Ishikawa (cell line): ENCODE measurements at regions not wholly inside any gene's neighbourhood (a gene's known extent, or its start where the extent isn't known, plus 50 kb on each side); places are given as distances from the start of the nearest gene placed in this dataset.

Experiments
- CEBPB ChIP-seq: IDR thresholded peaks from 2 replicates; pipeline ENCODE4 v1.6.1; 2012
- CREB1 ChIP-seq: IDR thresholded peaks from 2 replicates; pipeline ENCODE4 v1.6.1; 2012; ENCODE audit warnings: low read depth
- EGR1 ChIP-seq: IDR thresholded peaks from 2 replicates; pipeline ENCODE4 v1.6.1; 2012
- EP300 ChIP-seq: IDR thresholded peaks from 2 replicates; pipeline ENCODE4 v1.6.1; 2012; ENCODE audit warnings: borderline replicate concordance
- MAX ChIP-seq: IDR thresholded peaks from 2 replicates; pipeline ENCODE4 v1.6.1; 2012
- RAD21 ChIP-seq: IDR thresholded peaks from 2 replicates; pipeline ENCODE4 v1.6.1; 2012; ENCODE audit warnings: low read depth
- REST ChIP-seq: IDR thresholded peaks from 2 replicates; pipeline ENCODE4 v1.6.1; 2012; ENCODE audit warnings: low read depth, mild to moderate bottlenecking
- TAF1 ChIP-seq: IDR thresholded peaks from 2 replicates; pipeline ENCODE4 v1.6.1; 2012; ENCODE audit warnings: low read depth, mild to moderate bottlenecking
- TEAD4 ChIP-seq: IDR thresholded peaks from 2 replicates; pipeline ENCODE4 v1.6.1; 2012
- YY1 ChIP-seq: IDR thresholded peaks from 2 replicates; pipeline ENCODE4 v1.6.1; 2012; ENCODE audit warnings: low read depth
- TF ChIP-seq, protein P1 (sequence below): IDR thresholded peaks from 2 replicates; pipeline ENCODE4 v1.6.1; 2012

DNA sequence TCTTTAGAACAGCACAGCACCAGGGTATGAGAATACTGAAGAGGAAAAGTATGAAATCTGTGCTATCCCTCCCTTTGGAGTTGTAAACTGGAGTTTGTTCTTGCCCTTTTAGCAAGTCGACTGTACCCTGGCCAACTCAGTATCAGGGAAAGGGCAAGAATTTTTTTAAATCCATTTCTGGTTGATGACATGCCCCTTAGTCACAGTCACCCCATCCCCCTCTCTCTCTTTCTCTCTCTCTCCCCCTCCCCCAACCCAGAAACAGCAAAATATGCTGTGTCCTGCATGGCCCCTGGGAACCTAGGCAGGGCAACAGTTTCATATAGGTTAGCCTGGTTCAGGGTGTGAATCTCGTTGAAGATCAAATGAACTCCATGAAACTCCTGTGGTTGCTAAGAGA, 177.7 kb upstream of the ADO start:
- no peak for TF ChIP-seq EGR1
- TF ChIP-seq REST: no peak
- TF ChIP-seq EP300: no peak
- no peak for TF ChIP-seq TAF1
- TF ChIP-seq YY1: no peak
- TF ChIP-seq CREB1: no peak
- no peak for TF ChIP-seq CEBPB
- no peak for TF ChIP-seq TEAD4
- no peak for TF ChIP-seq RAD21
- TF ChIP-seq MAX: no peak
- TF ChIP-seq, protein P1, sequence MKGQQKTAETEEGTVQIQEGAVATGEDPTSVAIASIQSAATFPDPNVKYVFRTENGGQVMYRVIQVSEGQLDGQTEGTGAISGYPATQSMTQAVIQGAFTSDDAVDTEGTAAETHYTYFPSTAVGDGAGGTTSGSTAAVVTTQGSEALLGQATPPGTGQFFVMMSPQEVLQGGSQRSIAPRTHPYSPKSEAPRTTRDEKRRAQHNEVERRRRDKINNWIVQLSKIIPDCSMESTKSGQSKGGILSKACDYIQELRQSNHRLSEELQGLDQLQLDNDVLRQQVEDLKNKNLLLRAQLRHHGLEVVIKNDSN: no peak
